ENCODE measurements at regions not wholly inside any gene's neighbourhood (a gene's known extent, or its start where the extent isn't known, plus 50 kb on each side); places are given as distances from the start of the nearest gene placed in this dataset.

DNA sequence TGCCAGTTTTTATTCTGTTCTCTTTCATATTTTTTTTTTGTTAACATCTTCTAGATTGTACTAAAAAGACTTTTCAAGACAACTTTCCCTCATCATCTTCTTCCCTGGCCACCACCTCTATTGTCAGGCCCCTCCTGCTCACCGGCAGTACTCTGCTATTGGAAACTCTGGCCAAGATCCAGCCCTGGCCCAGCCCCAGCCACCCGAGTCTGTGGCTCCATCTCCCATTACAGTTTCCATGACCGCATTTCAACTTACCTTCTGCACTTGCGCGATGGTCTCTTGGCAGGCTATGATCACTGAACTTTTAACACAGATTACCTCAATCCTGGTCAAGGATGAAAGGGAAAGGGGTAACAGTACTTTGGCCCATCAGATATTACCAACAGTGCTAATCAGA is 137.7 kb upstream of the POM121L12 start:
- no peak for TF ChIP-seq POLR2A (IDR thresholded peaks at IDR 0.05; ENCODE audit: low read depth, low read length)
- no peak for TF ChIP-seq TAF1 (IDR thresholded peaks at IDR 0.05; ENCODE audit: low read depth, low read length)
- TF ChIP-seq POLR2AphosphoS5 (IDR thresholded peaks at IDR 0.05; ENCODE audit: low read depth, low read length) = no peak
- no peak for TF ChIP-seq PAX5 (IDR thresholded peaks at IDR 0.05; ENCODE audit: insufficient read depth, low read length, severe bottlenecking)
